ENCODE measurements at regions not wholly inside any gene's neighbourhood (a gene's known extent, or its start where the extent isn't known, plus 50 kb on each side); places are given as distances from the start of the nearest gene placed in this dataset.

DNA sequence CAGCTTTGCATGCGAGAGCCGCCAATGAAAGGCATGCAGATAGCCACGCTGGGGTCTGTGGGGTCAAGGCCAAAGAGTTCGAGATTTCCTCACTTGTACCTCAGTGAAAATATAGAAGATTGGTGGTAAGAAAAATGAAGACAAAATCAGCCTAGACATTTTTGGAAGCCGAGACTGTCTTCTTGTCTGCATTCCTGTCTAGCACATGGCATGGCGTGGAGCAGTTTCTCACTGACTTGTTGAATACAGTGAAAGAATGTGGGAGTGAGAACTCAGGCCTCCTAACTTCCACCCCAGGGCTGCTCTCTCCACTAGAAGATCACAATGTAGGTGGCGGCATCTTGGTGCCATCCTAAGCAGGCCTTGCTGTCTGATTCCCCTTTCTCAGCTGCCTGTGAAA, 740.8 kb upstream of the HS6ST1 start:
- DNase-seq, result no peak

- DNase-seq, result no peak
Measured at GRCh38 chr2:129061069-129061768, 742.6 kb upstream of the HS6ST1 start.

- no peak for DNase-seq
Measured at GRCh38 chr2:129061769-129062121, 743.1 kb upstream of the HS6ST1 start.

DNA sequence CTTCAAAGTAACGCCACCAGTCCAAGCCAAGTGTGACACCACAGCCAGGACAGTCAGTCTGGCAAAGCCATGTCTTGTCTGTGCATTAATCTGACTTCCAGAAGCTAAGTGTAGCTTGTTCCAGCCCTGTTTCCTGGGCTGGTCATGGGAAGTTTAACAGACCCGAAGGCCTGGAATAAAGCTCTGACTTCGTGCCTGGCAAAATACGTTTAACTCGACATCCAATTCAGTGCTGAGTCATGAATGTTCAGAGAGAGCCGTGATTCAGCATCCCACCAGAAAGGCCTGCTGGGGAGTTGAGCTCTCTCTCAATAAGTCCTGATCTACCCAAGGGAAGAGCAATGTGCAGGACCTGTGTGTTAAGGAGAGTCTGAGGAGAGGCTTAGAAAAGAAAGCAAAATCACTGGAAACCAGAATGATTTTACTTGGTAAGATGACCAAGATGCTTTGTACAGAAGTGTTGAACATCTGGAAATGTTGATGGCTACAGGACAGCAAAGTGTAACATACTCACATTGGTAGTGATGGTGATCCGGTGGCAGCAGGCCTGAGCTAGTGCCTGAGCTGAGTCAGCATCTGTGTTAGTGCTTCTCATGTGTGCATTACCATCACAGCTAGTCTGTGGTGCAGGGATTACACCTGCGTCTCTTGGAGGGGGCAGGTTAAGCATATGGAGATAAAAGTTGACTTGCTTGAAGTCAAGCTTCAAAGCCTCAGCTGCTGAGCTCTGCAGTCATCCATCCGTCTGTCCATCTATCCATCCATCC, 743.7 kb upstream of the HS6ST1 start:
- DNase-seq, result no peak

DNA sequence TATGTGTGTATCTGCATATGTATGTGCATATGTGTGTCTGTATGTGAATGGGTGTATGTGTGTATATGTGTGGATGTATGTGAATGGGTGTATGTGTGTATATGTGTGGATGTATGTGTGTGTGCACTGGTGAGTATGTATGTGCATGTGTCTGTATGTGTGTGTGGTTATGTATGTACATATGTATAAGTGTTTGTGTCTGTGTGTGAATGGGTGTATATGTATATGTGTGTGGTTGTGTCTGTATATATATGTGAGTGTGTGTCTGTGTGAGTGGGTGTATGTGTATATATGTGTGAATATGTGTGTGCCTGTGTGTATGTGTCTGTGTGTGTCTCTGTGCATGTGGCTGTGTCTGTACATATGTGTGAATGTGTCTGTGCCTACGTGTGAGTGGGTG, 748.4 kb upstream of the HS6ST1 start:
- no peak for DNase-seq

GRCh38 chr2:129067953-129068352, 749.3 kb upstream of the HS6ST1 start:
- no peak for DNase-seq

- no peak for DNase-seq
Measured at GRCh38 chr2:129068543-129068942, 749.9 kb upstream of the HS6ST1 start.

DNA sequence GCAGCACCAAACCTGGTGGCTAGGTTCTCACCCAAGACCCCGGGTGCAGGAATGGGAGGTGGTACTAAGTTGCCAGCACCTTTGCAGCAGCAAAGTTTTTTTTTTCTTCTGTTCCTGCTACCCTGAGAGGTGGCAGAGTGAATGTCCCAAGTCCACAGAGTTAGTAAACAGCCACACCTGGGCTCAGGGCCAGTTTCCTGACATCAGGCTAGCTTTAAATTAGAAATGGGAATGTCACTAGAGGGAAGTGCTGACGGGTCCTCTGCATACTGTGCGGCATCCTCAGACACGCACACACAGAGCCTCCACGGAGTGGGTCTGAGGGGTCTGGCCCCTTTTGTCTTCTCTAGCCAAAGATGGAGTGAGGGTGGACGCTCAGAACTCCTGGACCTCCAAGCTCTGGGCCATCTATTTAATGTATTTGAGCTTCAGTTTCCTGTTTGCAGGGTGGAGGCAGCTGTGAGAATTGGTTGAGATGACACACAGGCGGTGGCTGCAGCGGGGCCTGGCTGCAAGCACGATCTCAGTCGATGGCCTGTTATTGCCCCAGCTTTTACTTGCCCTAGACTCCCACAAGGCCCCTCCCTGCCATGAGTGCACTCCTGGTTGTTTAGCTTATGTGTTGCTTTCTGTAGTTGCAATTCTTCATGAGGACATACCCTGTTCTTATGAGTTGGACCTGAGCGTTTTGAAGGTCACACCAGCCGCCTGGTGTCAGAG, 751.4 kb upstream of the HS6ST1 start:
- DNase-seq, result no peak

- DNase-seq, result no peak
Measured at GRCh38 chr2:129070663-129071062, 752.0 kb upstream of the HS6ST1 start.

DNA sequence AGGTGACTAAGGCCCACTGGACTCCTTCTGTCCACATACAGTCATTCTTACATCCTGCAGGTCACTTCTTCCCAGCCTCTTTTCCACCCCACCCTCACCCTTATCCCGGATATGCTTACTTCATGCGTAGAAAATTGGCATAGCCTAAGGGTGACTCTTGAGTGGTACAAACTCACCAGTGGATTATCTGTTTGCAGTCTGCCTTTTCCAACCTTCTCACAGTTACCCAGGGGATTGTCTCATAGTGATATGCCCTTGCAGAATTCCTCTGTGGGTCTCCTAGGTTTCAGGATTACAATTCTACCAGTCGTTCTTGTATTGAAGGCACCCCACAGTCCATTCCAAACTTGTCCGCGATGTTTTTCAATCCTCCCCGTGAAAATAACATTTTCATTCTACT, 752.9 kb upstream of the HS6ST1 start:
- DNase-seq, result no peak

- DNase-seq, result no peak
Measured at GRCh38 chr2:129074298-129074920, 755.7 kb upstream of the HS6ST1 start.

- DNase-seq, result no peak
Measured at GRCh38 chr2:129078548-129078947, 759.9 kb upstream of the HS6ST1 start.

- no peak for DNase-seq
Measured at GRCh38 chr2:129080715-129081476, 762.2 kb upstream of the HS6ST1 start.

DNA sequence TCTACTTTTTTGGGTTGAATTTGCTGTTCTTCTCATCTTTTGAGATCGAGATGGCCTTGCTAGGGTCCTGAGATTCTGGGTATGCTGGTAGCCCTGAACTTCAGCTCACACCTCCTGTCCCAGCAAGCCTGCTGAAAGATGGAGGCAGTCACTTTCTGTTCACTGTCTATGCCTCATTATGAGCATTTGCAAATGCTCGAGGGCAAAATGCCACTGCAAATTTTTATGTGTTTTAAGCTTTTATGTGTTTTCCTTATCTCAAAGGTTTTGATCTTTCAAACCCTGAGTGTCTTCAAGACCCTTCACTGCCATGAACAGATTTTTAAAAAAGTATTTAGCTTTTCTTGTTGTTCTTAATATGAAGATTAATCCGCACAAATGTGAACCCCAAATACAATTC, 766.7 kb upstream of the HS6ST1 start:
- no peak for DNase-seq

- DNase-seq, result no peak
Measured at GRCh38 chr2:129087133-129087813, 768.6 kb upstream of the HS6ST1 start.

GRCh38 chr2:129091620-129092019, 773.0 kb upstream of the HS6ST1 start:
- no peak for DNase-seq

GRCh38 chr2:129092956-129093355, 774.3 kb upstream of the HS6ST1 start:
- DNase-seq, result no peak

- DNase-seq, result no peak
Measured at GRCh38 chr2:129101186-129101585, 782.5 kb upstream of the HS6ST1 start.

GRCh38 chr2:129103936-129104878, 785.5 kb upstream of the HS6ST1 start:
- DNase-seq, result no peak

DNA sequence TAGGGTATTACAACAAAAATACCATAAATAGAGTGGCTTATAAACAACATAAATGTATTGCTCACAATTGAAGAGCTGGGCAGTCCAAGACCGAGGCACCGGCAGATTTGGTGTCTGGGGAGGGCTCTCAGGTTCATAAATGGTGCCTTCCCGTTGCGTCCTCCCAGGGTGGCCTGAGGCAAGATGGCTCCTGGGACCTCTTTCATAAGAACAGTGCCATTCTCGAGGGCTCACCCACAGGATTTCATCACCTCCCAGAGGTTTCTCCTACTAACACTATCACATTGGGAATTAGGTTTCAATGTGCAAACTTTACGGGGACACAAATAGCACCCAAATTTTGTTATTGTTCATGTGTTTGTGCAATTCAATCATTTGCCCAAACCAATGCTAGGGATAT, 793.5 kb upstream of the HS6ST1 start:
- DNase-seq, result no peak

DNA sequence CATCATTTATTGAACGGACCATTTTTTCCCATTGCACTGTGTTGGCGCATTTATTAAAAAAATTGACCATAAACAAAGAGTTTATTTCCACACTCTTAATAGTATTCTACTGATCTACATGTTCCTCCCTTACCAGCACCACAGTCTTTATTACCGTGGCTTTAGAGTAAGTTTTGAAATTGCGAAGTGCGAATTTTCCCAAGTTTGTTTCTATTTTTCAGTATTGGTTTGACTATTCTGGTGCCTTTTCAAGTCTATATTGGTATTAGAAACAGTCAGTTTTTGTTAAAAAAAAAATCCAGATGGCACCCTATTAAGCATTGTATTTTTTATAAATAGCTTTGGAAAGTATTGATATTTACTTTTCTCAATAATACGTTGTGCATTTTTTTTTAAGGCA, 795.1 kb upstream of the HS6ST1 start:
- DNase-seq, result no peak
